Adrenal gland (tissue), 5 donors: ENCODE measurements at regions not wholly inside any gene's neighbourhood (a gene's known extent, or its start where the extent isn't known, plus 50 kb on each side); places are given as distances from the start of the nearest gene placed in this dataset.

Experiments
- POLR2A ChIP-seq, 2 donors: fragments of 450-650 bp; IDR thresholded peaks; one replicate each; pipeline ENCODE4 v1.6.1; 2017; ENCODE audit warnings: antibody characterized with exemption in 2 of 2, mild to moderate bottlenecking in 2 of 2, moderate library complexity in 1 of 2
- TF ChIP-seq, protein P1 (sequence below), 6 experiments: fragments of 450-650 bp in 4 of 6; fragments of 200-600 bp in 2 of 6; sonication (generic) in 1 of 6; IDR thresholded peaks; 1 replicate in 5 of 6; 2 replicates in 1 of 6; pipeline versions ENCODE4 v1.5.1 to v1.8.0; 2016 to 2021; ENCODE audit warnings: antibody characterized with exemption in 6 of 6, mild to moderate bottlenecking in 2 of 6, moderate library complexity in 1 of 6
- donor health status: DM: no; HTN: no; CAD: no.

DNA sequence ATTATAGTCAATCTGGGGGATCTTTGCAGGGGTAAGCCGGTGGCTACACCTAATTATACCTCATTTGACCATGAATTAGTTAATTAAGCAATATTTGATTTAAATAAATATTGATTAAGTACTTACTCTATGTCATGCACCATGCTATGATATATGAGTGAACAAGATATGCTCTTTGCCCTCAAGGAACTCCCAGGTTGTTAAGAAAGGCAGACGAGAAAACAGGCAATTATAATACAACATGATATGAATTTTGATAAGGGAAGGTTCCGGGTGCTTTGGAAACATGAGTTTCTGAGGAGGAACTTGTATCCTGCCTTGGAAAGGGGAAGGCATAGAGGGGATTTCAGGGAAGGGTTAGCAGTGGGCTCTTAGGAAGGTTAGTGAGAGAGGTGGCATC lies 412.9 kb downstream of the WDR72 start:
- TF ChIP-seq, protein P1, sequence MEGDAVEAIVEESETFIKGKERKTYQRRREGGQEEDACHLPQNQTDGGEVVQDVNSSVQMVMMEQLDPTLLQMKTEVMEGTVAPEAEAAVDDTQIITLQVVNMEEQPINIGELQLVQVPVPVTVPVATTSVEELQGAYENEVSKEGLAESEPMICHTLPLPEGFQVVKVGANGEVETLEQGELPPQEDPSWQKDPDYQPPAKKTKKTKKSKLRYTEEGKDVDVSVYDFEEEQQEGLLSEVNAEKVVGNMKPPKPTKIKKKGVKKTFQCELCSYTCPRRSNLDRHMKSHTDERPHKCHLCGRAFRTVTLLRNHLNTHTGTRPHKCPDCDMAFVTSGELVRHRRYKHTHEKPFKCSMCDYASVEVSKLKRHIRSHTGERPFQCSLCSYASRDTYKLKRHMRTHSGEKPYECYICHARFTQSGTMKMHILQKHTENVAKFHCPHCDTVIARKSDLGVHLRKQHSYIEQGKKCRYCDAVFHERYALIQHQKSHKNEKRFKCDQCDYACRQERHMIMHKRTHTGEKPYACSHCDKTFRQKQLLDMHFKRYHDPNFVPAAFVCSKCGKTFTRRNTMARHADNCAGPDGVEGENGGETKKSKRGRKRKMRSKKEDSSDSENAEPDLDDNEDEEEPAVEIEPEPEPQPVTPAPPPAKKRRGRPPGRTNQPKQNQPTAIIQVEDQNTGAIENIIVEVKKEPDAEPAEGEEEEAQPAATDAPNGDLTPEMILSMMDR (IDR thresholded peaks at IDR 0.05): no peak
- no peak for TF ChIP-seq POLR2A (IDR thresholded peaks at IDR 0.05)
